ENCODE measurements at regions not wholly inside any gene's neighbourhood (a gene's known extent, or its start where the extent isn't known, plus 50 kb on each side); places are given as distances from the start of the nearest gene placed in this dataset.

DNA sequence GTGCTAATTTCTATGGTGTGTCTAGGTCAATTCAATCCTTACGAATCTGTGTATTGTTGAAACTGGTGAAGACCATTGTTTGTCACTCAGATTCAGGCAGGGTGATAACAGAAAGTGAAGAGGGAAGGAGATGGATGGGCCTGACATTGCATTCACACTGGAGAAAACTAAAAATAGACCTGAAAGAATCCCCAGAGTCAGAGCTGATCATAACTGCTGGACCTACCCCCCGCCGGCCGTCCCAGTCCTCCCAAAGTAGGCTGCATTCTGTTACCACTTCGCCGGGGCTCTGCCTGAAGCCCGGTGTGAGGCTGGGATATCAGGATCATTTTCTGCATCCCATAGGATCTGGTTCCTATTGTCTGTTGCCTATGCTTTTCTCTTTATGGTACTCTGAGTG lies 121.1 kb downstream of the NUF2 start:
- TF ChIP-seq, protein P1, sequence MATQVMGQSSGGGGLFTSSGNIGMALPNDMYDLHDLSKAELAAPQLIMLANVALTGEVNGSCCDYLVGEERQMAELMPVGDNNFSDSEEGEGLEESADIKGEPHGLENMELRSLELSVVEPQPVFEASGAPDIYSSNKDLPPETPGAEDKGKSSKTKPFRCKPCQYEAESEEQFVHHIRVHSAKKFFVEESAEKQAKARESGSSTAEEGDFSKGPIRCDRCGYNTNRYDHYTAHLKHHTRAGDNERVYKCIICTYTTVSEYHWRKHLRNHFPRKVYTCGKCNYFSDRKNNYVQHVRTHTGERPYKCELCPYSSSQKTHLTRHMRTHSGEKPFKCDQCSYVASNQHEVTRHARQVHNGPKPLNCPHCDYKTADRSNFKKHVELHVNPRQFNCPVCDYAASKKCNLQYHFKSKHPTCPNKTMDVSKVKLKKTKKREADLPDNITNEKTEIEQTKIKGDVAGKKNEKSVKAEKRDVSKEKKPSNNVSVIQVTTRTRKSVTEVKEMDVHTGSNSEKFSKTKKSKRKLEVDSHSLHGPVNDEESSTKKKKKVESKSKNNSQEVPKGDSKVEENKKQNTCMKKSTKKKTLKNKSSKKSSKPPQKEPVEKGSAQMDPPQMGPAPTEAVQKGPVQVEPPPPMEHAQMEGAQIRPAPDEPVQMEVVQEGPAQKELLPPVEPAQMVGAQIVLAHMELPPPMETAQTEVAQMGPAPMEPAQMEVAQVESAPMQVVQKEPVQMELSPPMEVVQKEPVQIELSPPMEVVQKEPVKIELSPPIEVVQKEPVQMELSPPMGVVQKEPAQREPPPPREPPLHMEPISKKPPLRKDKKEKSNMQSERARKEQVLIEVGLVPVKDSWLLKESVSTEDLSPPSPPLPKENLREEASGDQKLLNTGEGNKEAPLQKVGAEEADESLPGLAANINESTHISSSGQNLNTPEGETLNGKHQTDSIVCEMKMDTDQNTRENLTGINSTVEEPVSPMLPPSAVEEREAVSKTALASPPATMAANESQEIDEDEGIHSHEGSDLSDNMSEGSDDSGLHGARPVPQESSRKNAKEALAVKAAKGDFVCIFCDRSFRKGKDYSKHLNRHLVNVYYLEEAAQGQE (IDR thresholded peaks at IDR 0.05; ENCODE audit: borderline replicate concordance) = no peak
- TF ChIP-seq SMC3 (conservative IDR thresholded peaks at IDR 0.05; ENCODE audit: poor library complexity) (no peak), EZH2 (IDR thresholded peaks at IDR 0.05; ENCODE audit: borderline replicate concordance, insufficient read depth, low read length, poor library complexity, severe bottlenecking) (no peak), EP300 (conservative IDR thresholded peaks at IDR 0.05; ENCODE audit: poor library complexity, severe bottlenecking) (no peak)
- TF ChIP-seq, protein P2, sequence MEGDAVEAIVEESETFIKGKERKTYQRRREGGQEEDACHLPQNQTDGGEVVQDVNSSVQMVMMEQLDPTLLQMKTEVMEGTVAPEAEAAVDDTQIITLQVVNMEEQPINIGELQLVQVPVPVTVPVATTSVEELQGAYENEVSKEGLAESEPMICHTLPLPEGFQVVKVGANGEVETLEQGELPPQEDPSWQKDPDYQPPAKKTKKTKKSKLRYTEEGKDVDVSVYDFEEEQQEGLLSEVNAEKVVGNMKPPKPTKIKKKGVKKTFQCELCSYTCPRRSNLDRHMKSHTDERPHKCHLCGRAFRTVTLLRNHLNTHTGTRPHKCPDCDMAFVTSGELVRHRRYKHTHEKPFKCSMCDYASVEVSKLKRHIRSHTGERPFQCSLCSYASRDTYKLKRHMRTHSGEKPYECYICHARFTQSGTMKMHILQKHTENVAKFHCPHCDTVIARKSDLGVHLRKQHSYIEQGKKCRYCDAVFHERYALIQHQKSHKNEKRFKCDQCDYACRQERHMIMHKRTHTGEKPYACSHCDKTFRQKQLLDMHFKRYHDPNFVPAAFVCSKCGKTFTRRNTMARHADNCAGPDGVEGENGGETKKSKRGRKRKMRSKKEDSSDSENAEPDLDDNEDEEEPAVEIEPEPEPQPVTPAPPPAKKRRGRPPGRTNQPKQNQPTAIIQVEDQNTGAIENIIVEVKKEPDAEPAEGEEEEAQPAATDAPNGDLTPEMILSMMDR (IDR thresholded peaks at IDR 0.05; ENCODE audit: poor library complexity, severe bottlenecking) = no peak

All from neural cell (in vitro differentiated cells).